ENCODE measurements at regions not wholly inside any gene's neighbourhood (a gene's known extent, or its start where the extent isn't known, plus 50 kb on each side); places are given as distances from the start of the nearest gene placed in this dataset.

GRCh38 chr4:18512718-18513117 is 491.2 kb upstream of the LCORL start:
- TF ChIP-seq CTCF (conservative IDR thresholded peaks at IDR 0.05), result no peak
- TF ChIP-seq EZH2 (IDR thresholded peaks at IDR 0.05; ENCODE audit: low read depth), result no peak

Data from PC-9 (cell line).